IMR-90 (cell line): ENCODE measurements at regions not wholly inside any gene's neighbourhood (a gene's known extent, or its start where the extent isn't known, plus 50 kb on each side); places are given as distances from the start of the nearest gene placed in this dataset.

ENCODE experiments used
- ATAC-seq: fragments of 200-7000 bp; cut with Tn5 transposase; 2 replicates; pipeline ENCODE4 v1.9.1; 2020; ENCODE audit warnings: low read depth, mild to moderate bottlenecking, moderate library complexity
- BruUV-seq: library from RNA; stranded (reverse); fragments of 400-500 nt; replicated peaks from 2 replicates; lab custom pipeline; 2021; lab: Mats Ljungman, UMichigan
- CTCF ChIA-PET: fragments of 300-600 bp; formaldehyde crosslinking; extraction: SDS; loops from one replicate; lab custom pipeline; 2021; ENCODE audit warnings: antibody characterized with exemption; lab: Yijun Ruan, JAX
- POLR2A ChIA-PET: fragments of 300-600 bp; sonication (Branson Sonifier 250); formaldehyde crosslinking; loops from one replicate; lab custom pipeline; 2022; ENCODE audit warnings: antibody characterized with exemption; ENCODE audit not compliant: unreplicated experiment; lab: Charles Lee
- DNase-seq: peaks from one replicate; pipeline ENCODE4 v3.0.0; 2013
- H2AFZ ChIP-seq: replicated peaks from 2 replicates; pipeline ENCODE3; 2013; ENCODE audit warnings: low read length, mild to moderate bottlenecking; ENCODE audit not compliant: poor library complexity
- H2AK5ac ChIP-seq: 2 replicates; pipeline ENCODE4 v1.6.1; 2013; ENCODE audit warnings: low read depth, low read length, inconsistent platforms
- H2AK9ac ChIP-seq: replicated peaks from 2 replicates; pipeline ENCODE3; 2013; ENCODE audit warnings: mild to moderate bottlenecking, low read depth, low read length, moderate library complexity; ENCODE audit not compliant: poor library complexity
- H2BK120ac ChIP-seq: 2 replicates; pipeline ENCODE4 v1.6.1; 2013; ENCODE audit warnings: low read depth, low read length, inconsistent platforms
- H2BK15ac ChIP-seq: 3 replicates; pipeline ENCODE4 v1.6.1; 2013; ENCODE audit warnings: low read depth, low read length, inconsistent platforms
- H2BK20ac ChIP-seq: 2 replicates; pipeline ENCODE4 v1.6.1; 2013; ENCODE audit warnings: low read depth, mild to moderate bottlenecking, inconsistent platforms, low read length, moderate library complexity
- H2BK5ac ChIP-seq: 2 replicates; pipeline ENCODE4 v1.6.1; 2013; ENCODE audit warnings: mild to moderate bottlenecking, low read depth, low read length, inconsistent platforms; ENCODE audit not compliant: poor library complexity, severe bottlenecking
- H3K14ac ChIP-seq: replicated peaks from 2 replicates; pipeline ENCODE4 v1.6.1; 2013; ENCODE audit warnings: low read depth, low read length, inconsistent platforms
- H3K18ac ChIP-seq: 2 replicates; pipeline ENCODE4 v1.6.1; 2013; ENCODE audit warnings: low read depth, low read length, control low read depth
- H3K23ac ChIP-seq: 2 replicates; pipeline ENCODE4 v1.6.1; 2013; ENCODE audit warnings: low read depth, low read length, inconsistent platforms
- H3K27ac ChIP-seq: 2 replicates; pipeline ENCODE4 v1.5.1; 2013; ENCODE audit warnings: mild to moderate bottlenecking, control low read depth, low read length; ENCODE audit not compliant: insufficient read depth
- H3K27me3 ChIP-seq: 2 replicates; pipeline ENCODE4 v1.6.1; 2013; ENCODE audit warnings: low read length; ENCODE audit not compliant: control insufficient read depth, insufficient read depth
- H3K36me3 ChIP-seq: 2 replicates; pipeline ENCODE4 v1.6.1; 2013; ENCODE audit warnings: low read length, mixed read lengths; ENCODE audit not compliant: control insufficient read depth, insufficient read depth
- H3K4ac ChIP-seq: 2 replicates; pipeline ENCODE4 v1.6.1; 2013; ENCODE audit warnings: low read depth, low read length, inconsistent platforms
- H3K4me1 ChIP-seq: 2 replicates; pipeline ENCODE4 v1.6.1; 2013; ENCODE audit warnings: low read length, mixed read lengths; ENCODE audit not compliant: control insufficient read depth, insufficient read depth
- H3K4me2 ChIP-seq: 2 replicates; pipeline ENCODE4 v1.6.1; 2013; ENCODE audit warnings: low read depth, mild to moderate bottlenecking, control low read depth, low read length, moderate library complexity
- H3K4me3 ChIP-seq: 2 replicates; pipeline ENCODE4 v1.5.1; 2013; ENCODE audit warnings: low read depth, mild to moderate bottlenecking, control low read depth, low read length, moderate library complexity; ENCODE audit not compliant: insufficient read depth
- H3K56ac ChIP-seq: 2 replicates; pipeline ENCODE4 v1.6.1; 2013; ENCODE audit warnings: low read length, inconsistent platforms; ENCODE audit not compliant: insufficient read depth; ENCODE audit errors: extremely low read depth
- H3K79me1 ChIP-seq, 2 experiments: 2 replicates each; pipeline ENCODE4 v1.6.1; 2013; ENCODE audit warnings: low read length in 2 of 2, inconsistent platforms in 1 of 2, low read depth in 1 of 2
- H3K9ac ChIP-seq: 2 replicates; pipeline ENCODE4 v1.6.1; 2013; ENCODE audit warnings: low read depth, low read length, control low read depth
- H3K9me1 ChIP-seq: 2 replicates; pipeline ENCODE4 v1.6.1; 2013; ENCODE audit warnings: low read length, inconsistent platforms; ENCODE audit not compliant: insufficient read depth
- H3K9me3 ChIP-seq: 2 replicates; pipeline ENCODE4 v1.6.1; 2013; ENCODE audit warnings: low read length; ENCODE audit not compliant: control insufficient read depth, insufficient read depth
- H4K20me1 ChIP-seq: 2 replicates; pipeline ENCODE4 v1.6.1; 2013; ENCODE audit warnings: low read length, inconsistent platforms; ENCODE audit not compliant: insufficient read depth
- H4K5ac ChIP-seq: 2 replicates; pipeline ENCODE4 v1.6.1; 2013; ENCODE audit warnings: mild to moderate bottlenecking, low read depth, low read length, control low read depth
- H4K8ac ChIP-seq, 2 experiments: 2 replicates each; pipeline ENCODE4 v1.6.1; 2013; ENCODE audit warnings: low read depth in 2 of 2, low read length in 2 of 2, control low read depth in 1 of 2, inconsistent platforms in 1 of 2
- H4K91ac ChIP-seq: 2 replicates; pipeline ENCODE4 v1.6.1; 2013; ENCODE audit warnings: low read depth, low read length, inconsistent platforms; ENCODE audit not compliant: insufficient read depth
- BHLHE40 ChIP-seq: fragments of 150-350 bp; IDR thresholded peaks from 2 replicates; pipeline ENCODE4 v1.6.1; 2016; ENCODE audit warnings: mild to moderate bottlenecking, low read depth, low read length
- CHD1 ChIP-seq: IDR thresholded peaks from 2 replicates; pipeline ENCODE4 v1.6.1; 2012; ENCODE audit warnings: low read depth, low read length, improper control_type of control experiment
- MAFK ChIP-seq: IDR thresholded peaks from 2 replicates; pipeline ENCODE4 v1.6.1; 2012; ENCODE audit warnings: low read depth, low read length, improper control_type of control experiment
- MAZ ChIP-seq: IDR thresholded peaks from 2 replicates; pipeline ENCODE4 v1.6.1; 2012; ENCODE audit warnings: low read depth, mild to moderate bottlenecking, low read length, improper control_type of control experiment, moderate library complexity, borderline replicate concordance
- MXI1 ChIP-seq: IDR thresholded peaks from 2 replicates; pipeline ENCODE4 v1.6.1; 2012; ENCODE audit warnings: low read depth, mild to moderate bottlenecking, low read length, moderate library complexity, borderline replicate concordance
- NFE2L2 ChIP-seq: fragments of 150-350 bp; IDR thresholded peaks from 2 replicates; pipeline ENCODE4 v1.6.1; 2016; ENCODE audit warnings: low read depth, mild to moderate bottlenecking, low read length
- POLR2A ChIP-seq: IDR thresholded peaks from 2 replicates; pipeline ENCODE4 v1.6.1; 2012; ENCODE audit warnings: mild to moderate bottlenecking, low read depth, low read length
- RAD21 ChIP-seq: IDR thresholded peaks from 2 replicates; pipeline ENCODE4 v1.6.1; 2012; ENCODE audit warnings: low read length, improper control_type of control experiment
- RFX5 ChIP-seq: IDR thresholded peaks from 2 replicates; pipeline ENCODE4 v1.8.0; 2012; ENCODE audit warnings: low read depth, mild to moderate bottlenecking, low read length, moderate library complexity
- SMC3 ChIP-seq: fragments of 150-350 bp; IDR thresholded peaks from 2 replicates; pipeline ENCODE4 v1.6.1; 2016; ENCODE audit warnings: low read depth, mild to moderate bottlenecking, antibody characterized with exemption, low read length, moderate library complexity
- WGBS, 2 experiments: methylation state at CpG; one replicate each; pipeline versions ENCODE4 v1.1.5 to v1.1.7; 2013; ENCODE audit warnings: missing lambda C conversion rate in 2 of 2; ENCODE audit not compliant: insufficient read length in 1 of 2; ENCODE audit errors: extremely low coverage in 2 of 2; 5-methylcytosine and 5-hydroxymethylcytosine counted together
- dilution Hi-C: fragments of 300-500 bp; cut with HindIII; formaldehyde crosslinking; loops from one replicate; pipeline ENCODE4 v1.14.3; 2018; ENCODE audit warnings: low sequenced_read_pairs; ENCODE audit not compliant: unreplicated experiment
- in situ Hi-C: fragments of 300-500 bp; cut with MboI; formaldehyde crosslinking; loops from 3 replicates; pipeline ENCODE4 v1.14.3; 2019; ENCODE audit warnings: low sequenced_read_pairs, inconsistent platforms, mixed read lengths
- intact Hi-C: fragments of 100-400 bp; cut with micrococcal nuclease; formaldehyde crosslinking; loops from 2 replicates; pipeline ENCODE4 v1.10.0; 2022
- TF ChIP-seq, protein P1 (sequence below): fragments of 150-350 bp; IDR thresholded peaks from 2 replicates; pipeline ENCODE4 v1.6.1; 2017; ENCODE audit warnings: mild to moderate bottlenecking, antibody characterized with exemption, low read length, low read depth
- TF ChIP-seq, protein P2 (sequence below): fragments of 150-350 bp; IDR thresholded peaks from 2 replicates; pipeline ENCODE4 v1.6.1; 2016; ENCODE audit warnings: low read depth, mild to moderate bottlenecking, low read length, moderate library complexity, borderline replicate concordance

DNA sequence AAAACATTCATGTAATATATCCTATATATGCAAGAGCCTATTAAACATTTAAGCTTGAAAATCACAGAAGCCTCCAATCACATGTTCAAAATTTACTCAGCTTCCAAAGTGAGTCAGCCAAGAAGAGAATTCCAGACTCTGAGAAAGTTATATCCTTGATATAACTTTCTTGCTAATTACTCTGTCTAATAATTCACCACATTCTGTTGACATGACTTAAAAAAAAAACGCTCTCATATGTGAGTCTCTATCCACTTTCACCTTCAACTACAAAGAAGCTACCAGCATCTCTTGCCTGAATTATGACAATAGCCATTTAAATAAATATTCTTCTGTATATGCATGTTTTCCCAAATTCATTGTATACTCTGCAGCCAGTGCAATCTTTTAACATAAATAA, 1116.3 kb upstream of the CADM2 start:
- H2AK5ac ChIP-seq: no peak overlapping the region
- no peaks in the 10 kb centered on the region for H3K27me3 ChIP-seq
- no peak overlapping the region for H4K5ac ChIP-seq
- TF ChIP-seq, protein P1, sequence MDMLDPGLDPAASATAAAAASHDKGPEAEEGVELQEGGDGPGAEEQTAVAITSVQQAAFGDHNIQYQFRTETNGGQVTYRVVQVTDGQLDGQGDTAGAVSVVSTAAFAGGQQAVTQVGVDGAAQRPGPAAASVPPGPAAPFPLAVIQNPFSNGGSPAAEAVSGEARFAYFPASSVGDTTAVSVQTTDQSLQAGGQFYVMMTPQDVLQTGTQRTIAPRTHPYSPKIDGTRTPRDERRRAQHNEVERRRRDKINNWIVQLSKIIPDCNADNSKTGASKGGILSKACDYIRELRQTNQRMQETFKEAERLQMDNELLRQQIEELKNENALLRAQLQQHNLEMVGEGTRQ: no peak
- no peak for TF ChIP-seq MAFK
- TF ChIP-seq NFE2L2: no peak
- no peak for TF ChIP-seq MAZ
- no peak for TF ChIP-seq MXI1
- TF ChIP-seq, protein P2, sequence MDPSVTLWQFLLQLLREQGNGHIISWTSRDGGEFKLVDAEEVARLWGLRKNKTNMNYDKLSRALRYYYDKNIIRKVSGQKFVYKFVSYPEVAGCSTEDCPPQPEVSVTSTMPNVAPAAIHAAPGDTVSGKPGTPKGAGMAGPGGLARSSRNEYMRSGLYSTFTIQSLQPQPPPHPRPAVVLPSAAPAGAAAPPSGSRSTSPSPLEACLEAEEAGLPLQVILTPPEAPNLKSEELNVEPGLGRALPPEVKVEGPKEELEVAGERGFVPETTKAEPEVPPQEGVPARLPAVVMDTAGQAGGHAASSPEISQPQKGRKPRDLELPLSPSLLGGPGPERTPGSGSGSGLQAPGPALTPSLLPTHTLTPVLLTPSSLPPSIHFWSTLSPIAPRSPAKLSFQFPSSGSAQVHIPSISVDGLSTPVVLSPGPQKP: no peak
- TF ChIP-seq POLR2A: no peak
- no peak for TF ChIP-seq BHLHE40
- no peak for TF ChIP-seq RAD21
- no peak for TF ChIP-seq SMC3
- no peak for TF ChIP-seq CHD1
- no peak for TF ChIP-seq RFX5
- no peaks in the 10 kb centered on the region for H3K36me3 ChIP-seq
- H3K4me1 ChIP-seq: no peaks in the 10 kb centered on the region
- no peak overlapping the region for H3K4me2 ChIP-seq
- no peak overlapping the region for H2AK9ac ChIP-seq
- BruUV-seq: no TSS peak
- H3K9me3 ChIP-seq: peaks cover 6% of the 10 kb centered on the region; the same call in 1 of the 2 replicates
- WGBS, 2 experiments: no CpG with 5 or more reads among the region's 1 CpG
- H2BK15ac ChIP-seq: no peak overlapping the region
- ChIA-PET POLR2A (no interaction called here), CTCF (no interaction called here)
- H2BK20ac ChIP-seq: no peak overlapping the region
- DNase-seq (no peak), ATAC-seq (no peak)
- no peaks in the 10 kb centered on the region for H4K20me1 ChIP-seq
- in situ Hi-C loops: no loop called here
- no peak overlapping the region for H2BK5ac ChIP-seq
- dilution Hi-C loops: no loop called here
- H4K8ac ChIP-seq: no peak overlapping the region
- no peak overlapping the region for H3K9ac ChIP-seq
- no peak overlapping the region for H2BK120ac ChIP-seq
- H3K23ac ChIP-seq: no peak overlapping the region
- H2AFZ ChIP-seq: no peak overlapping the region
- H4K91ac ChIP-seq: no peak overlapping the region
- H3K56ac ChIP-seq: no peak overlapping the region
- H3K27ac ChIP-seq: no peak overlapping the region
- no peak overlapping the region for H3K18ac ChIP-seq
- H3K4me3 ChIP-seq: no peak overlapping the region
- intact Hi-C loops: no loop called here
- H3K9me1 ChIP-seq: no peaks in the 10 kb centered on the region
- H3K4ac ChIP-seq: no peak overlapping the region
- H3K79me1 ChIP-seq: no peaks in the 10 kb centered on the region
- no peak overlapping the region for H3K14ac ChIP-seq
